OCI-LY7 (cell line): ENCODE measurements at regions not wholly inside any gene's neighbourhood (a gene's known extent, or its start where the extent isn't known, plus 50 kb on each side); places are given as distances from the start of the nearest gene placed in this dataset.

Experiments used
- CTCF ChIP-seq: fragments of 200-600 bp; sonication (generic); conservative IDR thresholded peaks from 2 replicates; pipeline ENCODE4 v1.5.1; 2014; ENCODE audit warnings: mild to moderate bottlenecking, antibody characterized with exemption, low read length, moderate library complexity, mixed read lengths
- EZH2phosphoT487 ChIP-seq: fragments of 200-600 bp; sonication (generic); IDR thresholded peaks from 2 replicates; pipeline ENCODE4 v1.6.1; 2018; ENCODE audit warnings: low read depth, borderline replicate concordance, mild to moderate bottlenecking, mixed run types, antibody characterized with exemption, low read length, moderate library complexity, mixed read lengths

GRCh38 chr15:57881361-57881760 is 174.8 kb downstream of the POLR2M start:
- TF ChIP-seq CTCF (no peak), EZH2phosphoT487 (no peak)
